GM12891 (cell line): ENCODE measurements at regions not wholly inside any gene's neighbourhood (a gene's known extent, or its start where the extent isn't known, plus 50 kb on each side); places are given as distances from the start of the nearest gene placed in this dataset.
"Not testable (repeated sequence)": the region's sequence is repeated elsewhere in the genome, so short reads cannot be mapped to it uniquely, and the experiment has no call there.

Experiments
- POLR2A ChIP-seq: IDR thresholded peaks from 2 replicates; pipeline ENCODE4 v1.6.1; 2011; ENCODE audit warnings: low read depth, low read length, control low read depth
- SPI1 ChIP-seq: IDR thresholded peaks from 2 replicates; pipeline ENCODE4 v1.6.1; 2011; ENCODE audit warnings: low read depth, low read length, control low read depth

GRCh38 chr21:10402461-10402860, 118.9 kb upstream of the TPTE start:
- TF ChIP-seq POLR2A, SPI1: not testable (repeated sequence)
